KOPT-K1 (cell line): ENCODE measurements at regions not wholly inside any gene's neighbourhood (a gene's known extent, or its start where the extent isn't known, plus 50 kb on each side); places are given as distances from the start of the nearest gene placed in this dataset.

Experiments used
- H3K27ac ChIP-seq: fragments of 200-600 bp; sonication (generic); 2 replicates; pipeline ENCODE4 v1.5.1; 2016; ENCODE audit warnings: antibody characterized with exemption, mild to moderate bottlenecking, low read depth, low read length; ENCODE audit not compliant: poor library complexity, severe bottlenecking
- H3K36me3 ChIP-seq: fragments of 200-600 bp; sonication (generic); 2 replicates; pipeline ENCODE4 v1.5.1; 2017; ENCODE audit warnings: antibody characterized with exemption, mild to moderate bottlenecking, low read length, moderate library complexity; ENCODE audit not compliant: insufficient read depth
- H3K9me3 ChIP-seq: fragments of 200-600 bp; sonication (generic); 2 replicates; pipeline ENCODE4 v1.5.1; 2017; ENCODE audit warnings: antibody characterized with exemption, low read length, mild to moderate bottlenecking; ENCODE audit not compliant: insufficient read depth, poor library complexity, severe bottlenecking

GRCh38 chr1:189941922-189942321, 535.7 kb downstream of the BRINP3 start:
- no peaks in the 10 kb centered on the region for H3K36me3 ChIP-seq
- H3K9me3 ChIP-seq: no peaks in the 10 kb centered on the region
- no peak overlapping the region for H3K27ac ChIP-seq

GRCh38 chr1:189958756-189959155, 518.9 kb downstream of the BRINP3 start:
- Histone ChIP-seq H3K27ac (no peak overlapping the region), H3K36me3 (no peaks in the 10 kb centered on the region), H3K9me3 (no peaks in the 10 kb centered on the region)

DNA sequence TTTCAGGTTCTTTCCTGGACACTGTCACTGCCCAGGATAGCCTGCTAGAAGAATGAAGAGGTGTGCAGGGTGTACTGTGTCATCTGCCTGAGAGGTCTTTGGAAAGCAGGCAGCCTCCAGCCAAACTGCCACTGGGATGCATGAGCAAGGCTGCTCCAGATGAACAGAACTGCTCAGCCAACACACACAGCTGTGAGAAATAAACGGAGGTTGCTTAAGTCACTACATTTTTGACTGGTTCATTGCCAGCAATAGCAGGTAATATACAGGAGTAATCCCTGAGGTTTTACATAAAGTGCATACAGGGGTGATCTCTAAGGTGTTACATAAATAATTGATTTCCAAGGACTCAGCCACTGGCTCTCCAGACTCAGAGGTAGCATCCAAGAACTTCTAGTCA, 516.9 kb downstream of the BRINP3 start:
- no peak overlapping the region for H3K27ac ChIP-seq

DNA sequence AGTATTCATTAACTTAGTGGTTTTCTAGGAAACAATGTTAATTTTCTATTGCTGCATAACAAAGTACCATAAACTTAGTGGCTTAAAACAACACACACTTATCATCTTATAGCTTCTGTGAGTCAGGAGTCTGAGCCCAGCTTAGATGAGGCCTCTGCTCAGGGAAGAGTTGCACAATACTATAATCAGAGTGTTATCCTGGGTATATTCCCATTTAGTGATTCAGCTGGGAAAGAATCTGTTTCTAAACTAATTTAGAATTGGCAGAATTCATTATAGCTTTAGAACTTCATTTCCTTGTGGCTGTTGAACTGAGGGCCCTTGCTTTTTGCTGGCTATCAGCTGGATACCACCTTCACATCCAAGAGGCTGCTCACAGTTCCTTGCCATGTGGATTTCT, 515.5 kb downstream of the BRINP3 start:
- Histone ChIP-seq H3K36me3 (no peaks in the 10 kb centered on the region), H3K9me3 (no peaks in the 10 kb centered on the region), H3K27ac (no peak overlapping the region)

More for the DNA sequence above, 516.9 kb downstream of the BRINP3 start:
- no peaks in the 10 kb centered on the region for H3K36me3 ChIP-seq
- H3K9me3 ChIP-seq: no peaks in the 10 kb centered on the region

DNA sequence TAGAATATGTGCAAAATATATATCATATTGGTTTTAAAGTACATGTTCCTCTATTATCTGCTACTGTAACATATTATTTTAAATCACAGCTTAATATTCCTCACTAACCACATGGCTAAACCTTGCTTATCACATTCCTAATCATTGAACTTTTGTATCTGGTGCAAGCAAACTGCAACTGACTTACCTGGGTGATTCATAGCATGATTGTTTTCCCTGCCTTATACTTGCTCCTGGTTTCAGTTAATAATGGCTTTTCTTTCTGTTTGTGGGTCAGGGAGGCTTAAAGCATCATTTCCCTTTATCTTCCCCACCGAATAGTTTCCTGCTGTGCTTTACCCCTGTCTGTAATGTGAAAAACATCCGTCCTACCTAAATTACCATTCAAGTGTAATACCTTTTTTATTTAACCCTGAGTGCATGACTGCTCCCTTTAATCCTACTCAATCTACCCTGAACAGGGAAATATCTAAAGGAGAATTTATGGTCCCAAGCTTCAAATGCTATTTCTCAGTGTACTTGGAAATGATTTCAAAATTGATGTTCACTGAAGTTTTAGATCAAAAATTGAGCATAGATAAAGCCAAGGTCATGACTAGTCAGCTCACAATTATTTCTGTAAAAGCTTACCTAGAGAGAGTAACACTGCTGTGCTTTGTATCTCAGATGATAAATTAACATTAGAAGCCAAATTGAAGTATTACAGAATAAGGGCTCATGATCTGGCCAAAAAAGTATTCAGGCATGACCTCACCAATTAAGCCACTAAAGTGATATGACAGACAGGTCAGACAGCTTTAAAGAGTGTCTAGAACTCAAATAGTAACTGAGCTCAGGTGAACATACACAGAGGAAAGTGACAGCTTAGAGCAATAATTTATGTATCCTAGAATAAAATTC, 507.1 kb downstream of the BRINP3 start:
- Histone ChIP-seq H3K9me3 (no peaks in the 10 kb centered on the region), H3K27ac (no peak overlapping the region), H3K36me3 (no peaks in the 10 kb centered on the region)

DNA sequence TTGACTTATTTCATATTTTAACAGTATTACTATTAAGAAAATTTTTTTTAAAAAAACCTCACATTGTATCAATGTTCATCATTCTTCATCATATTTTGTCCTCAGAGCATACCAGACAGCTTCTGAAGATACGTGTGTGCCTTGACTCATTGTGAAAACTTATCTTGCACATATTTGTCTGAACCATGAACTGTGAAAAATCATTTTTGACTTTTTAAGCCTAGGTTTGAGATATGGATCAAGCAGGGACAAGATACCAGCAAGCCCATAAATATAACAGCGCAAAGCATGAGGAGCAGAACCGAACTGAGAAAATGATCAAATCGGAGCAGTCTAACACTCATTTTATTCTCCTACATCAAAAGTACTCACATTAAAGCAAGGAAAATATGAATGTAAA, 506.0 kb downstream of the BRINP3 start:
- Histone ChIP-seq H3K36me3 (no peaks in the 10 kb centered on the region), H3K27ac (no peak overlapping the region), H3K9me3 (no peaks in the 10 kb centered on the region)

DNA sequence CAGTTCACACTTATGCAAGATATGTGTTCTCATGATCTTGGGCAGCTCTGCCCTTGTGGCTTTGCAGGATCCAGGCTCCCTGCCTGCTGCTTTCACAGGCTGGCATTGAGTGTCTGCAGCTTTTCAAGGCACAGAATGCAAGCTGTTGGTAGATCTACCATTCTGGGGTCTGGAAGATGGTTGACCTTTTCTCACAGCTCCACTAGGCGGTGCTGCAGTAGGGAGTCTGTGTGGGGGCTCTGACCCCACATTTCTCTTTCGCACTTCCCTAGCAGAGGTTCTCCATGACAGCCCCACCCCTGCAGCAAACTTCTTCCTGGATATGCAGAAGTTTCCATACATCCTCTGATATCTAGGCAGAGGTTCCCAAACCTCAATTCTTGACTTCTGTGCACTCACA, 500.5 kb downstream of the BRINP3 start:
- Histone ChIP-seq H3K36me3 (no peaks in the 10 kb centered on the region), H3K27ac (no peak overlapping the region), H3K9me3 (no peaks in the 10 kb centered on the region)

GRCh38 chr1:189983166-189983890, 494.3 kb downstream of the BRINP3 start:
- Histone ChIP-seq H3K27ac (no peak overlapping the region), H3K9me3 (no peaks in the 10 kb centered on the region), H3K36me3 (no peaks in the 10 kb centered on the region)

- Histone ChIP-seq H3K9me3 (peaks cover 4% of the 10 kb centered on the region), H3K36me3 (no peaks in the 10 kb centered on the region)
Observed at GRCh38 chr1:189986516-189986915, 491.1 kb downstream of the BRINP3 start.

GRCh38 chr1:189987509-189987908, 490.2 kb downstream of the BRINP3 start:
- Histone ChIP-seq H3K36me3 (no peaks in the 10 kb centered on the region), H3K27ac (no peak overlapping the region), H3K9me3 (peaks cover 4% of the 10 kb centered on the region)

More at GRCh38 chr1:189986516-189986915, 491.1 kb downstream of the BRINP3 start:
- no peak overlapping the region for H3K27ac ChIP-seq

DNA sequence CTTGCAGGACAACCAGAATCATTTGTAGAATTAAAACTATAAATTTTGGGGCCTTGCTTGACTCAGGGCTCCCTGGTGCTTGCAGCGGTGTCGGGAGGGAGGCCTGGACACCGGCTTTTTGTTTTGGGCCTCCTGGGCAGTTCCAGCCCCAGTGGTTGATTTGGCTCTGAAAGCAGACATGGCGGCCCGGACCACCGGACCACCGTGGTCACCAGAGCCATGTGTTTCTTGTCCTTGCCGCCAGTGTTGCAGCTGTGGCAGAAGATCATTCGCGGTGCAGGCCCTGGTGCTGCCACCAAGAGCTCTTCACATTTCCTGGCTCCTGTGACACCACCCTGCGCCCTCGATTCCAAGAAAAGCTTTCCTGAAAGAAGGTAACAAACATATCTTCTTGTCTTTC, 484.8 kb downstream of the BRINP3 start:
- Histone ChIP-seq H3K27ac (no peak overlapping the region), H3K36me3 (no peaks in the 10 kb centered on the region), H3K9me3 (peaks cover 4% of the 10 kb centered on the region)

- Histone ChIP-seq H3K9me3 (no peaks in the 10 kb centered on the region), H3K36me3 (no peaks in the 10 kb centered on the region), H3K27ac (no peak overlapping the region)
Observed at GRCh38 chr1:190000365-190000872, 477.2 kb downstream of the BRINP3 start.

DNA sequence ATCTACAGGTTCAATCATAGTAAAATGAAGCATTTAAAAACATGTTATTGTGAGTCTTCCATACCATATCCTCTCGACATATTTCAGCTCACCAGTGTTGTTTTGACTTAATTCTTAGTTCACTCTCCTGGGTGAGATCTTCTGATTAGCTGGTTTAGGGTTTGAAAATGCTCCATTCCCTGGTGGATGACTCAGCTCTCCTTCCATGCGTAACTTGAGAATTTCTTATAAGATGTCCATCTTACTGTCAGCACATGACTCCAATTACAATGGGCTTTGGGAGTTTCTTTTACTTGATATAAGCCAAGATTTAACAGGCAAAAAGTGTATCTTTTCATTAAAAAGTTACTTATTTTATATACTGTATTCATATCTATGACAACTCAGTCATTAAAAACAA, 476.5 kb downstream of the BRINP3 start:
- Histone ChIP-seq H3K36me3 (no peaks in the 10 kb centered on the region), H3K9me3 (no peaks in the 10 kb centered on the region), H3K27ac (no peak overlapping the region)

GRCh38 chr1:190003376-190003775, 474.3 kb downstream of the BRINP3 start:
- no peaks in the 10 kb centered on the region for H3K9me3 ChIP-seq
- no peaks in the 10 kb centered on the region for H3K36me3 ChIP-seq

GRCh38 chr1:190011585-190011984, 466.1 kb downstream of the BRINP3 start:
- Histone ChIP-seq H3K9me3 (no peaks in the 10 kb centered on the region), H3K27ac (no peak overlapping the region), H3K36me3 (no peaks in the 10 kb centered on the region)

More at GRCh38 chr1:190003376-190003775, 474.3 kb downstream of the BRINP3 start:
- H3K27ac ChIP-seq: no peak overlapping the region
